Right atrium auricular region (tissue), 2 donors: ENCODE measurements at regions not wholly inside any gene's neighbourhood (a gene's known extent, or its start where the extent isn't known, plus 50 kb on each side); places are given as distances from the start of the nearest gene placed in this dataset.

Source experiments
- DNase-seq: peaks from one replicate; pipeline ENCODE4 v3.0.0-alpha.2; 2019; ENCODE audit warnings: low spot score
- H3K27ac ChIP-seq, 2 donors: fragments of 200-600 bp; sonication (generic); 1 replicate in 1 of 2; 2 replicates in 1 of 2; pipeline ENCODE4 v1.5.1; 2016 to 2019
- H3K27me3 ChIP-seq, 2 donors: fragments of 200-600 bp; sonication (generic); one replicate each; pipeline versions ENCODE4 v1.5.1 to v1.6.0; 2017 to 2019
- H3K36me3 ChIP-seq: fragments of 200-600 bp; sonication (generic); one replicate; pipeline ENCODE4 v1.5.1; 2016
- H3K4me1 ChIP-seq, 2 donors: fragments of 200-600 bp; sonication (generic); one replicate each; pipeline versions ENCODE4 v1.5.1 to v1.6.0; 2017 to 2019
- H3K4me3 ChIP-seq, 2 donors: fragments of 200-600 bp; sonication (generic); 1 replicate in 1 of 2; 2 replicates in 1 of 2; pipeline ENCODE4 v1.5.1; 2017 to 2019; ENCODE audit warnings: mild to moderate bottlenecking in 1 of 2, moderate library complexity in 1 of 2
- H3K9me3 ChIP-seq, 2 donors: fragments of 200-600 bp; sonication (generic); one replicate each; pipeline ENCODE4 v1.5.1; 2019
- TF ChIP-seq, protein P1 (sequence below), 2 donors: fragments of 200-600 bp; sonication (generic); IDR thresholded peaks; one replicate each; pipeline ENCODE4 v1.5.1; 2019; ENCODE audit warnings: antibody characterized with exemption in 2 of 2

DNA sequence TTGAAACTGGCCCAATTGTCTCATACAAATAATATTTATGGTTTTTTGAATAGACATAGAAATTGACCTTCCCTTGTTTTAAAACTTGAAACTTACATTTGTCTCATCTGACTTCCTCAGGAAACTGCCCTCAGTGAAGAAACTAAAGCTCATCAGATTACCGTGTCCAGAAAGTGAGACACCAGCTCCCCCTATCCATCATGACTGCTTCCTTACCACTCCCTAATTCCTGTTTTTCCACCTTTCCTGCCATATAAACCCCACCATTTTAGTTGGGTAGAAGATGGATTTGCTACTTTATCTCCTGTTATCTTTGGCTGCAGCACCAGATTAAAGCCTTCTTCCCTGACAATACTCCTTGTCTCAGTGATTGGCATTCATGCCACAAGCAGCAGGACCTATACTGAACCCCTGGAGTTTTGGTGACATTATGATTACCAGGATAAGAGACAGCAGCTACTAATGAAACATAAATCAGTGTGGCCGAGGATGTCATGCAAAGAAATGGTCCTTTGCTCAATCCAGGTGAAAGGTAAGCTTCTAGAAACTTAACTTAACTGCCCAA lies 1627.6 kb upstream of the ZEB2 start:
- no peak for DNase-seq
- no peaks in the 10 kb centered on the region for H3K4me1 ChIP-seq
- H3K4me3 ChIP-seq = no peak overlapping the region
- H3K9me3 ChIP-seq = no peaks in the 10 kb centered on the region
- H3K27ac ChIP-seq = no peak overlapping the region
- H3K27me3 ChIP-seq = no peaks in the 10 kb centered on the region
- H3K36me3 ChIP-seq = no peaks in the 10 kb centered on the region
- TF ChIP-seq, protein P1, sequence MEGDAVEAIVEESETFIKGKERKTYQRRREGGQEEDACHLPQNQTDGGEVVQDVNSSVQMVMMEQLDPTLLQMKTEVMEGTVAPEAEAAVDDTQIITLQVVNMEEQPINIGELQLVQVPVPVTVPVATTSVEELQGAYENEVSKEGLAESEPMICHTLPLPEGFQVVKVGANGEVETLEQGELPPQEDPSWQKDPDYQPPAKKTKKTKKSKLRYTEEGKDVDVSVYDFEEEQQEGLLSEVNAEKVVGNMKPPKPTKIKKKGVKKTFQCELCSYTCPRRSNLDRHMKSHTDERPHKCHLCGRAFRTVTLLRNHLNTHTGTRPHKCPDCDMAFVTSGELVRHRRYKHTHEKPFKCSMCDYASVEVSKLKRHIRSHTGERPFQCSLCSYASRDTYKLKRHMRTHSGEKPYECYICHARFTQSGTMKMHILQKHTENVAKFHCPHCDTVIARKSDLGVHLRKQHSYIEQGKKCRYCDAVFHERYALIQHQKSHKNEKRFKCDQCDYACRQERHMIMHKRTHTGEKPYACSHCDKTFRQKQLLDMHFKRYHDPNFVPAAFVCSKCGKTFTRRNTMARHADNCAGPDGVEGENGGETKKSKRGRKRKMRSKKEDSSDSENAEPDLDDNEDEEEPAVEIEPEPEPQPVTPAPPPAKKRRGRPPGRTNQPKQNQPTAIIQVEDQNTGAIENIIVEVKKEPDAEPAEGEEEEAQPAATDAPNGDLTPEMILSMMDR (IDR thresholded peaks at IDR 0.05) = no peak

DNA sequence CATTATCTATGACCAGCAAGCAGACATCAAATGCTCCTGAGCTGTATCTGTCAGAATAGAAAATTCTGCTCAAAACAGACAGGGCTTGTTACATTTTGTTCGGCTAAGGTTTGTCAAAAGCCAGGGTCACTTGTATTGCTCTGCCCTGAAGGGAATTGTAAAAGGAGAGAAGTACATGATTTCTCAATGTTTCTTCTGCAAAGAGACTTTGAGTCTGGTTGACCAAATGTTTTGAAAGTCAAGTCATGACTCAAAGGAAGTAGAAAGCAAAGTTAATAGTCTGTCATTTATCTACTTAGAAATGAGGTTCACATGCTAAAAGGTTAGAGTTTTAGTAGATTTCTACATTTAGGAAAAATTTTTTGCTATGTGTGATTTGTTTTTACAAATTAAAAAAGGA lies 1624.1 kb upstream of the ZEB2 start:
- Histone ChIP-seq H3K4me3 (no peak overlapping the region), H3K27me3 (no peaks in the 10 kb centered on the region), H3K27ac (no peak overlapping the region), H3K36me3 (no peaks in the 10 kb centered on the region), H3K4me1 (no peaks in the 10 kb centered on the region), H3K9me3 (no peaks in the 10 kb centered on the region)
- DNase-seq = no peak
- TF ChIP-seq, protein P1 (IDR thresholded peaks at IDR 0.05) = no peak

DNA sequence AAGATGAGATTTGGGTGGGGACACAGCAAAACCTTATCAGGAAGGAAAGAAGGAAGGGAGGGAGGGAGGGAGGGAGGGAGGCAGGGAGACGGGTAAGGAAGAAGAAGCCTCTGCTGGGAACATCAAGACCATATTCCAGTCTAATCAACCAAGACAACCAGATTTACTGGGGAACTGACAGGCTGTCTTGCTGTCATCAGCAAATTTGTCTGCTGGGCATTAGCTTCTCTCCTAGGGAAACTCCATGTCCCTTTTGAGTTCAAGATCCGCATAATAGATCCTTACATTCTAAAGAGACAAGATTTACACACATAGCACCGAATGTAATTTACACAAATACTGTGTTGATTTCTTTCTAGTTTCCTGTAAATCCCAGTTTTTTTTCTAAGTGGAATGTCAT lies 1618.9 kb upstream of the ZEB2 start:
- no peaks in the 10 kb centered on the region for H3K4me1 ChIP-seq

DNA sequence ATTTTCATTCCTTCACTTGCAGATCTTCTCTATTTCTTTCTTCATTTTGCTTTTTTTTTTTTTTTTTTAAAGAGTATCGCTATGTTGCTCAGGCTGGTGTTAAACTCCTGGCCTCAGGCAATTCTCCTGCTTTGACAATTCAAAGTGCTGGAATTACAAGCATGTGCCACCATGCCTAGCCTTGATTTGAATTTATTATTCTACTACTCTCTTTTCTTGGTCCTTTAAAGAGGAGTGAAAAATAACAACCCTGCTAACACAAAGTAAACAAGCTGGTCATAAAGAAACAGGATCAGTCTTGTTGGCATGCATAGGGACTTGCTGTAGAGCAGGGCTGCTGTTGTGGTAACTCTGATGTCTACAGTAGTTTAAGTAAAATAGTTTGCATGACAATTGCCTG lies 1615.3 kb upstream of the ZEB2 start:
- TF ChIP-seq, protein P1 (IDR thresholded peaks at IDR 0.05) = no peak
- no peaks in the 10 kb centered on the region for H3K9me3 ChIP-seq
- H3K27ac ChIP-seq = no peak overlapping the region
- H3K27me3 ChIP-seq = no peaks in the 10 kb centered on the region
- no peak overlapping the region for H3K4me3 ChIP-seq
- DNase-seq = no peak
- no peaks in the 10 kb centered on the region for H3K4me1 ChIP-seq
- H3K36me3 ChIP-seq = no peaks in the 10 kb centered on the region

More for the DNA sequence above, 1618.9 kb upstream of the ZEB2 start:
- no peak for DNase-seq
- Histone ChIP-seq H3K27me3 (no peaks in the 10 kb centered on the region), H3K36me3 (no peaks in the 10 kb centered on the region), H3K27ac (no peak overlapping the region), H3K4me3 (no peak overlapping the region), H3K9me3 (no peaks in the 10 kb centered on the region)
- TF ChIP-seq, protein P1 (IDR thresholded peaks at IDR 0.05) = no peak

DNA sequence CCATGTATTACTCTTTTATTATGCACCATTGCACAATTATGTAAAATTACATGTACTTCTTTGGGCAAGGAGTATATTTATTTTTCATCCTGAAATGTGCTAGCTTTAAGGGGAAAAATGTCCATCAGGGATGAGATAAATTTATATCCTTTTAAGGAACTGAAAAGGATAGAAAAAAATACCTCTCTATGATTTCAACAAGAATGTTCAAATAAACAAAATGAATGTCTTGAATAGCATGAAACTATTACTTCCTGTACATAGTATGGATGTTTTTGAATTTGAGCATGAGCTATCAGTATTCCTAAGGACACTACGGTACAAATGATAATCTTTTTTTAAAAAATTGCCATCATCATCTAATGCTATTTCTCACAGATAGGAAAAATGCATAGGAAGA lies 1611.9 kb upstream of the ZEB2 start:
- Histone ChIP-seq H3K4me3 (no peak overlapping the region), H3K4me1 (no peaks in the 10 kb centered on the region), H3K27me3 (no peaks in the 10 kb centered on the region), H3K36me3 (no peaks in the 10 kb centered on the region), H3K27ac (no peak overlapping the region), H3K9me3 (no peaks in the 10 kb centered on the region)
- DNase-seq = no peak
- TF ChIP-seq, protein P1 (IDR thresholded peaks at IDR 0.05) = no peak

DNA sequence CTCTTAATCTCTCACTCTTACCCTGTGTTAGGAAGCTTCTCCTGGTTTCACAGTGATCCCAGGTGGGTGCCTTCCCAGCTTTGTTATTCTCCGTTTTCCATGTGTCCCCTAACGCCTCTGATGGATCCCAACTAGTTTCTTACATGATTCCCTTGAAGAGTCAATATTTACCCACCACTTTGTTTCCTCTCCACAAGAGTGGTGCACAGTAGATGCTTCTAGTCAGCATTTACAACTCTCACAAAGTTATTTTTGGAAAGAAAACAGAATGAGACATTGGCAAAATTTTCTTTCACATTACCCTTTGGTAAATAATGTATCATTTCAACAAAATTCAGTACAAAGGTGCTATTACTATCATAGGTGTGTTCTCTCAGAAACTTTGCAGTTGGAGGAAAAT lies 1611.1 kb upstream of the ZEB2 start:
- H3K27ac ChIP-seq = no peak overlapping the region
- no peak overlapping the region for H3K4me3 ChIP-seq
- H3K9me3 ChIP-seq = no peaks in the 10 kb centered on the region
- TF ChIP-seq, protein P1 (IDR thresholded peaks at IDR 0.05) = no peak
- H3K36me3 ChIP-seq = no peaks in the 10 kb centered on the region
- H3K27me3 ChIP-seq = no peaks in the 10 kb centered on the region
- no peak for DNase-seq
- H3K4me1 ChIP-seq = no peaks in the 10 kb centered on the region
